ENCODE measurements at regions not wholly inside any gene's neighbourhood (a gene's known extent, or its start where the extent isn't known, plus 50 kb on each side); places are given as distances from the start of the nearest gene placed in this dataset.

- TF ChIP-seq ZNF292 (tag by site-specific recombination; IDR thresholded peaks at IDR 0.05; ENCODE audit: borderline replicate concordance, low read depth) (no peak), MYNN (tag by site-specific recombination; IDR thresholded peaks at IDR 0.05; ENCODE audit: borderline replicate concordance) (no peak), ATF2 (tag by site-specific recombination; IDR thresholded peaks at IDR 0.05; ENCODE audit: low read depth) (no peak), ZSCAN5A (tag by site-specific recombination; IDR thresholded peaks at IDR 0.05) (no peak), ZNF280D (tag by site-specific recombination; IDR thresholded peaks at IDR 0.05) (no peak), ZNF155 (tag by site-specific recombination; IDR thresholded peaks at IDR 0.05) (no peak), ZNF354C (tag by site-specific recombination; IDR thresholded peaks at IDR 0.05; ENCODE audit: borderline replicate concordance, low read depth) (no peak), ZNF121 (tag by site-specific recombination; IDR thresholded peaks at IDR 0.05) (no peak)
Observed at GRCh38 chr4:58711039-58711438, 1600.9 kb upstream of the IGFBP7 start (continued).

GRCh38 chr4:58688568-58688967 is 1578.4 kb upstream of the IGFBP7 start:
- Histone ChIP-seq H3K4me3 (ENCODE audit: low read depth, low read length) (no peak overlapping the region), H3K4me1 (ENCODE audit: control insufficient read depth, insufficient read depth, low read length) (no peaks in the 10 kb centered on the region), H3K27ac (ENCODE audit: extremely low read depth, low read depth, low read length) (no peak overlapping the region), H3K9me3 (ENCODE audit: control insufficient read depth, insufficient read depth, low read depth, low read length) (no peaks in the 10 kb centered on the region), H3K36me3 (ENCODE audit: control insufficient read depth in 2 of 2, insufficient read depth in 1 of 2, low read length in 2 of 2) (no peaks in the 10 kb centered on the region)
- ChIA-PET CTCF (no interaction called here), POLR2A (no interaction called here)
- TF ChIP-seq ZNF785 (tag by site-specific recombination; IDR thresholded peaks at IDR 0.05) (no peak), ZNF274 (IDR thresholded peaks at IDR 0.05; ENCODE audit: low read length) (no peak), ZNF274 (tag by site-specific recombination; IDR thresholded peaks at IDR 0.05; ENCODE audit: borderline replicate concordance) (no peak), ZNF660 (tag by site-specific recombination; IDR thresholded peaks at IDR 0.05) (no peak), ZNF558 (tag by site-specific recombination; IDR thresholded peaks at IDR 0.05) (no peak), ZNF26 (tag by site-specific recombination; IDR thresholded peaks at IDR 0.05) (no peak), ZNF214 (tag by site-specific recombination; IDR thresholded peaks at IDR 0.05; ENCODE audit: borderline replicate concordance) (no peak), YY1 (tag by site-specific recombination; IDR thresholded peaks at IDR 0.05) (no peak), ZNF639 (tag by site-specific recombination; IDR thresholded peaks at IDR 0.05) (no peak), ZFP3 (tag by site-specific recombination; IDR thresholded peaks at IDR 0.05; ENCODE audit: low read depth) (no peak), ZSCAN18 (tag by site-specific recombination; IDR thresholded peaks at IDR 0.05) (no peak), SCRT2 (tag by site-specific recombination; IDR thresholded peaks at IDR 0.05) (no peak), ZNF341 (tag by site-specific recombination; IDR thresholded peaks at IDR 0.05; ENCODE audit: low read depth) (no peak), ZNF677 (tag by site-specific recombination; IDR thresholded peaks at IDR 0.05) (no peak)
